NCI-H2171 treated with DMSO at 0.1 percent for 48 hours (cell line): ENCODE measurements at regions not wholly inside any gene's neighbourhood (a gene's known extent, or its start where the extent isn't known, plus 50 kb on each side); places are given as distances from the start of the nearest gene placed in this dataset.
A peak's percentile ranks its signal among the peaks of the same experiment; 100 is the strongest.

Experiments
- DNase-seq: peaks from one replicate; lab custom pipeline; 2025; lab: John Stamatoyannopoulos, UW

- no peak for DNase-seq
Observed at GRCh38 chr3:35849496-35849895, 210.2 kb downstream of the ARPP21 start.

- no peak for DNase-seq
Observed at GRCh38 chr3:35849963-35850362, 210.6 kb downstream of the ARPP21 start.

- no peak for DNase-seq
Observed at GRCh38 chr3:35857004-35857403, 217.7 kb downstream of the ARPP21 start.

- no peak for DNase-seq
Observed at GRCh38 chr3:35862057-35862456, 222.7 kb downstream of the ARPP21 start.

GRCh38 chr3:35864871-35865270 lies 225.5 kb downstream of the ARPP21 start:
- no peak for DNase-seq

GRCh38 chr3:35867791-35868190 lies 228.5 kb downstream of the ARPP21 start:
- no peak for DNase-seq

- no peak for DNase-seq
Observed at GRCh38 chr3:35871009-35871408, 231.7 kb downstream of the ARPP21 start.

- DNase-seq: no peak
Observed at GRCh38 chr3:35883929-35884328, 244.6 kb downstream of the ARPP21 start.

- DNase-seq: no peak
Observed at GRCh38 chr3:35894735-35895134, 255.4 kb downstream of the ARPP21 start.

- DNase-seq: no peak
Observed at GRCh38 chr3:35899245-35899644, 259.9 kb downstream of the ARPP21 start.

- no peak for DNase-seq
Observed at GRCh38 chr3:35900079-35900478, 260.8 kb downstream of the ARPP21 start.

GRCh38 chr3:35908366-35909232 lies 269.3 kb downstream of the ARPP21 start:
- peak; percentile 39 for DNase-seq

- no peak for DNase-seq
Observed at GRCh38 chr3:35919160-35919559, 279.8 kb downstream of the ARPP21 start.

- DNase-seq: no peak
Observed at GRCh38 chr3:35921718-35922117, 282.4 kb downstream of the ARPP21 start.

GRCh38 chr3:35924070-35924469 lies 284.7 kb downstream of the ARPP21 start:
- peak; percentile 63 for DNase-seq

GRCh38 chr3:35927441-35927840 lies 288.1 kb downstream of the ARPP21 start:
- DNase-seq: no peak

- no peak for DNase-seq
Observed at GRCh38 chr3:35929158-35929557, 289.8 kb downstream of the ARPP21 start.

- DNase-seq: no peak
Observed at GRCh38 chr3:35931867-35932266, 292.5 kb downstream of the ARPP21 start.

- peak; percentile 54 for DNase-seq
Observed at GRCh38 chr3:35932995-35933394, 293.7 kb downstream of the ARPP21 start.

GRCh38 chr3:35936571-35936970 lies 297.2 kb downstream of the ARPP21 start:
- no peak for DNase-seq

- no peak for DNase-seq
Observed at GRCh38 chr3:35944926-35945710, 305.8 kb downstream of the ARPP21 start.

- no peak for DNase-seq
Observed at GRCh38 chr3:35946121-35946853, 307.0 kb downstream of the ARPP21 start.
